ENCODE measurements at regions not wholly inside any gene's neighbourhood (a gene's known extent, or its start where the extent isn't known, plus 50 kb on each side); places are given as distances from the start of the nearest gene placed in this dataset.

GRCh38 chr6:80637312-80637711 is 530.8 kb downstream of the BCKDHB start:
- TF ChIP-seq POLR2A (IDR thresholded peaks at IDR 0.05; ENCODE audit: low read depth, low read length) (no peak), TAF1 (IDR thresholded peaks at IDR 0.05; ENCODE audit: low read depth, low read length) (no peak)

Data from GM12891 (cell line).